ENCODE measurements at regions not wholly inside any gene's neighbourhood (a gene's known extent, or its start where the extent isn't known, plus 50 kb on each side); places are given as distances from the start of the nearest gene placed in this dataset.
A peak's percentile ranks its signal among the peaks of the same experiment; 100 is the strongest.

DNA sequence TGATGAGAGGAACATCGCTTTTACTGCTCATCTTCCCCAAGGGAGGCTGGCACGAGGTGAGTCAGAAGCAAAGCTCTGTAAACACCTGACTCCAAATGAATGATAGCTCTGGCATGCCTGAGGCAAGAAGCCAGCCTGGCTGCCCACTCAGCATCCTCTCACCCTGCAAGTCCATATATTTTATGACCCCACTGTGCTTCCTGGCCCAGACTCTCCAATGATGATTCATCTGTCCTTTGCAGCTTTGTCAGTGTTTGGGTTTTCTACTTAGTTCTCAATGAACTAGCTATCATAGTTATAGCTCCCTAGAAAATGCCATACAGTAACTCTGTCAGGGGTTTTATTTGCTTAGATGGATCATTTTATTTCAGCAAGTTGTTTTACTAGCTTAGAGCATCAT is 52.1 kb upstream of the FSTL4 start:
- DNase-seq (ENCODE audit: low read depth) = peak; percentile 91
- TF ChIP-seq, protein P1, sequence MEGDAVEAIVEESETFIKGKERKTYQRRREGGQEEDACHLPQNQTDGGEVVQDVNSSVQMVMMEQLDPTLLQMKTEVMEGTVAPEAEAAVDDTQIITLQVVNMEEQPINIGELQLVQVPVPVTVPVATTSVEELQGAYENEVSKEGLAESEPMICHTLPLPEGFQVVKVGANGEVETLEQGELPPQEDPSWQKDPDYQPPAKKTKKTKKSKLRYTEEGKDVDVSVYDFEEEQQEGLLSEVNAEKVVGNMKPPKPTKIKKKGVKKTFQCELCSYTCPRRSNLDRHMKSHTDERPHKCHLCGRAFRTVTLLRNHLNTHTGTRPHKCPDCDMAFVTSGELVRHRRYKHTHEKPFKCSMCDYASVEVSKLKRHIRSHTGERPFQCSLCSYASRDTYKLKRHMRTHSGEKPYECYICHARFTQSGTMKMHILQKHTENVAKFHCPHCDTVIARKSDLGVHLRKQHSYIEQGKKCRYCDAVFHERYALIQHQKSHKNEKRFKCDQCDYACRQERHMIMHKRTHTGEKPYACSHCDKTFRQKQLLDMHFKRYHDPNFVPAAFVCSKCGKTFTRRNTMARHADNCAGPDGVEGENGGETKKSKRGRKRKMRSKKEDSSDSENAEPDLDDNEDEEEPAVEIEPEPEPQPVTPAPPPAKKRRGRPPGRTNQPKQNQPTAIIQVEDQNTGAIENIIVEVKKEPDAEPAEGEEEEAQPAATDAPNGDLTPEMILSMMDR (IDR thresholded peaks at IDR 0.05; ENCODE audit: insufficient read depth, low read depth, low read length, missing control alignments) = no peak
- no peak overlapping the region for H3K4me3 ChIP-seq (ENCODE audit: low read length)

DNA sequence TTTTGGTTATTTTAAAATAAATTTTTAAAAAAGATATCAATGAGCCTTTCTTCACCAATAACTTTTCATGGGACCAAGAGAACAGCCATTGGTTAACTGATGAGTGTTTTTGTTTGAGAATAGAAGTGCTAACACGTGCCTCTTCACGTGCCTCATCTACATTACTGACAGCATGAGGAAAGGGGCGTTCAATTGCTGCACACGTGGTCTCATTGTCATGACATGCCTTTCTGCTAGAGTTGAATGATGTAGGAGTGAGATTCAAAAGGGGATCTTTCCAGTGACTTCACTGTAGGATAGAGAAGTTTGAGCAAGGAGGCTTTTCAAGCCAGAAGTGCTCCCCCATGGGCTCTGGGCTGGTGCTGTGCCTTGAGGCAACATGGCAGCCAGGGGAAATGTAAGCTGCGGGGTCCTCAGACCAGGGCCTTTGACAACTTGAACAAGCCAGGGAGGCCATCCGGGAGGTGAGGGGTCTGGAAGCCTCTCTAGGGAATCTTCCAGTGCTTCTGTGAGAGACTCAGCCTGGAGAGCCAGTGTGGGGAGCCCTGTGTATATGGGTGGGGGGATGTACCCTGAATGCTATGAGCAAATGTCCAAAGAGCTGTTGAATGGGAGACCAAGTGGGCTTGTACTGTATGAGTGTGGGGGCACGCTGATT is 51.2 kb upstream of the FSTL4 start:
- TF ChIP-seq, protein P1 (IDR thresholded peaks at IDR 0.05; ENCODE audit: insufficient read depth, low read depth, low read length, missing control alignments) = no peak
- no peak overlapping the region for H3K4me3 ChIP-seq (ENCODE audit: low read length)
- peak; percentile 48 for DNase-seq (ENCODE audit: low read depth)

DNA sequence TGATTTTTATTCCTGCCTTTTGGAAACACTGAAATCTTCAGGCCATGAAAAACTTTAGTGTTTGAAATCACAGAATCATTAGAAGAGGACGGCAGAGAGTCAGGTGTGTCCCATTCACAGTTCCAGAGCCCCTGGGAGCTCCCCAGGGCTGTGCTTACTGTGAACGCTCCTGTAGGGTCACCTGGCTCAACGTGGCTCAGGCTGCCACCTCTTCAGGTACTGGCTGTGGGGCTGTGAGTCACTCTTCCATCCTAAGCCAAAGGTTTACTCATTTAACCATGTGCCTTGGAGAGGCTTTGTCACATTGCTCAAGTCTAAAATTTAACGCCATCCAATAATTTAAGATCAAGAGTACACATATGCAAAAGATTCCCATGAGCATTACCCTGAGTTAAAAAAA is 50.2 kb upstream of the FSTL4 start:
- peak; percentile 84 for DNase-seq (ENCODE audit: low read depth)
- TF ChIP-seq, protein P1 (IDR thresholded peaks at IDR 0.05; ENCODE audit: insufficient read depth, low read depth, low read length, missing control alignments) = no peak

More for the DNA sequence above, 50.2 kb upstream of the FSTL4 start:
- no peak overlapping the region for H3K4me3 ChIP-seq (ENCODE audit: low read length)
